ENCODE measurements at regions not wholly inside any gene's neighbourhood (a gene's known extent, or its start where the extent isn't known, plus 50 kb on each side); places are given as distances from the start of the nearest gene placed in this dataset.

GRCh38 chr6:133648581-133648980, 240.3 kb upstream of the TCF21 start:
- TF ChIP-seq POLR2AphosphoS5 (IDR thresholded peaks at IDR 0.05; ENCODE audit: insufficient read depth, low read depth, low read length) (no peak), MYC (IDR thresholded peaks at IDR 0.05; ENCODE audit: low read depth, low read length) (no peak), CTCF (IDR thresholded peaks at IDR 0.05; ENCODE audit: extremely low read depth in 1 of 2, insufficient read depth in 1 of 2, low read depth in 1 of 2, low read length in 2 of 2) (no peak), POLR2A (IDR thresholded peaks at IDR 0.05; ENCODE audit: low read depth, low read length) (no peak), JUN (IDR thresholded peaks at IDR 0.05; ENCODE audit: borderline replicate concordance, insufficient read depth, insufficient read length, low read depth) (no peak), MAX (IDR thresholded peaks at IDR 0.05; ENCODE audit: insufficient read depth, insufficient read length) (no peak), EZH2 (IDR thresholded peaks at IDR 0.05; ENCODE audit: borderline replicate concordance, low read depth, low read length, severe bottlenecking) (no peak), GATA2 (IDR thresholded peaks at IDR 0.05; ENCODE audit: insufficient read depth, insufficient read length, low read depth, low read length) (no peak), FOS (IDR thresholded peaks at IDR 0.05; ENCODE audit: borderline replicate concordance, insufficient read depth, low read length) (no peak)
